ENCODE measurements at regions not wholly inside any gene's neighbourhood (a gene's known extent, or its start where the extent isn't known, plus 50 kb on each side); places are given as distances from the start of the nearest gene placed in this dataset.
"Not testable (repeated sequence)": the region's sequence is repeated elsewhere in the genome, so short reads cannot be mapped to it uniquely, and the experiment has no call there.

DNA sequence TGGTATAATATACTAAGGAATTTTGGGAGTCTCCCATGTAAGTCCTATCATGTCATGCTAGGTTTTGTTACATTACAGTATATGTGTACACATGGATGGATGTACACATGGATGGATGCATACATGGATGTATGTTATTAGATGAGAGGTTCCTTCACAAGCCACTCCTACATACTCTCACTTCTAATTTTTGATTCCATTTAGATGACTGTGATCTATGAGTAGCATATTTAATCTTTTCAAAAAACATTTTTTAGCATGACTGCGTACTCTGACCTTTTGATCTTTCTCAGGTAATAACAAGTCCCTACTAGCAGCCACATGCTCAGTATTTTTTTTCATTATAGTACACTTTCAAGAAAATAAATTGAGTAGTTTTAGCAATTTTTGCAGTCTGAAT lies 441.8 kb downstream of the SLITRK1 start:
- H3K9me3 ChIP-seq = no peaks in the 10 kb centered on the region
- H3K4me3 ChIP-seq = no peak overlapping the region
- DNase-seq = no peak
- no peak overlapping the region for H3K27ac ChIP-seq
- ATAC-seq = no peak
- H3K27me3 ChIP-seq (ENCODE audit: insufficient read depth in 3 of 3, low read length in 2 of 3) = no peaks in the 10 kb centered on the region
- TF ChIP-seq, protein P1, sequence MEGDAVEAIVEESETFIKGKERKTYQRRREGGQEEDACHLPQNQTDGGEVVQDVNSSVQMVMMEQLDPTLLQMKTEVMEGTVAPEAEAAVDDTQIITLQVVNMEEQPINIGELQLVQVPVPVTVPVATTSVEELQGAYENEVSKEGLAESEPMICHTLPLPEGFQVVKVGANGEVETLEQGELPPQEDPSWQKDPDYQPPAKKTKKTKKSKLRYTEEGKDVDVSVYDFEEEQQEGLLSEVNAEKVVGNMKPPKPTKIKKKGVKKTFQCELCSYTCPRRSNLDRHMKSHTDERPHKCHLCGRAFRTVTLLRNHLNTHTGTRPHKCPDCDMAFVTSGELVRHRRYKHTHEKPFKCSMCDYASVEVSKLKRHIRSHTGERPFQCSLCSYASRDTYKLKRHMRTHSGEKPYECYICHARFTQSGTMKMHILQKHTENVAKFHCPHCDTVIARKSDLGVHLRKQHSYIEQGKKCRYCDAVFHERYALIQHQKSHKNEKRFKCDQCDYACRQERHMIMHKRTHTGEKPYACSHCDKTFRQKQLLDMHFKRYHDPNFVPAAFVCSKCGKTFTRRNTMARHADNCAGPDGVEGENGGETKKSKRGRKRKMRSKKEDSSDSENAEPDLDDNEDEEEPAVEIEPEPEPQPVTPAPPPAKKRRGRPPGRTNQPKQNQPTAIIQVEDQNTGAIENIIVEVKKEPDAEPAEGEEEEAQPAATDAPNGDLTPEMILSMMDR (IDR thresholded peaks at IDR 0.05) = no peak
- intact Hi-C loops (cut with DNase I) = no loop called here
- no peaks in the 10 kb centered on the region for H3K4me1 ChIP-seq
- 87 to 94% (median 88%) methylated on average over 1 of the region's 1 CpG for WGBS, 3 donors
- H3K36me3 ChIP-seq (ENCODE audit: insufficient read depth in 1 of 2, low read depth in 1 of 2) = no peaks in the 10 kb centered on the region

DNA sequence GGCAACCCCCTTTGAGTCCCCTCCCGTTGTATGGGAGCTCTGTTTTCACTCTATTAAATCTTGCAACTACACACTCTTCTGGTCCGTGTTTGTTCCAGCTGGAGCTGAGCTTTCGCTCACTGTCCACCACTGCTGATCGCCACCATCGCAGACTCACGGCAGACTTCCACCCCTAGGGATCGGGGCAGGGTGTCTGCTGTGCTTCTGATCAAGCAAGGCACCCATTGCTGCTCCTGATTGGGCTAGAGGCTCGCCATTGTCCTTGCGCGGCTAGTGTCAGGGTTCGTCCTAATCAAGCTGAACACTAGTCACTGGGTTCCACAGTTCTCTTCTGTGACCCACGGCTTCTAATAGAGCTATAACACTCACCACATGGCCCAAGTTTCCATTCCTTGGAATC lies 442.8 kb downstream of the SLITRK1 start:
- H3K27me3 ChIP-seq (ENCODE audit: insufficient read depth in 3 of 3, low read length in 2 of 3); intact Hi-C loops (cut with DNase I); H3K27ac ChIP-seq; H3K36me3 ChIP-seq (ENCODE audit: insufficient read depth in 1 of 2, low read depth in 1 of 2); H3K9me3 ChIP-seq; H3K4me1 ChIP-seq; H3K4me3 ChIP-seq; DNase-seq; ATAC-seq: not testable (repeated sequence)
- 85 to 87% (median 86%) methylated on average over 12 of the region's 12 CpGs for WGBS, 3 donors

DNA sequence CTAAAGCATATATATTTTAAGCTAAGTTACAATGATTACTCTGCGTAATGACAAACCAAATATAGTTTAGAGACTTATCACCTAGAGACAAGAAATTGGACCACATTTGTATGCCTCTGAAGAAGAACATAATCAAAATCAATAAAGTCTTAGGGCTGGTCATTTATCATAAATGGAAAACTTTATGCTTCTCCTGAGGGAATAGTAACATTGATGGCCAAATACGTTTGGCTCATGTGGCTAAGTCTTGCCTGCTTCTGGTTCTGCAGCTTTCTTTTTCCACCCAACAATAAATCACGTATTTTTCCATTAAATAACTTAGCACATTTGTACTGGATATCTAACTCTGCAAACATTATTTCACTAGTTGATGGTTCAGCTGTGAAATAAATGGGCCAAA lies 458.4 kb downstream of the SLITRK1 start:
- Histone ChIP-seq H3K27me3 (ENCODE audit: insufficient read depth in 3 of 3, low read length in 2 of 3) (no peaks in the 10 kb centered on the region), H3K4me3 (no peak overlapping the region), H3K9me3 (peaks cover 3% of the 10 kb centered on the region), H3K36me3 (ENCODE audit: insufficient read depth in 1 of 2, low read depth in 1 of 2) (no peaks in the 10 kb centered on the region), H3K27ac (no peak overlapping the region), H3K4me1 (no peaks in the 10 kb centered on the region)
- whole genome bisulfite sequencing, 3 donors = 55 to 56% (median 56%) methylated on average over 3 of the region's 3 CpGs
- intact Hi-C loops (cut with DNase I) = no loop called here
- ATAC-seq = no peak
- DNase-seq = no peak
- TF ChIP-seq, protein P1 (IDR thresholded peaks at IDR 0.05) = no peak

DNA sequence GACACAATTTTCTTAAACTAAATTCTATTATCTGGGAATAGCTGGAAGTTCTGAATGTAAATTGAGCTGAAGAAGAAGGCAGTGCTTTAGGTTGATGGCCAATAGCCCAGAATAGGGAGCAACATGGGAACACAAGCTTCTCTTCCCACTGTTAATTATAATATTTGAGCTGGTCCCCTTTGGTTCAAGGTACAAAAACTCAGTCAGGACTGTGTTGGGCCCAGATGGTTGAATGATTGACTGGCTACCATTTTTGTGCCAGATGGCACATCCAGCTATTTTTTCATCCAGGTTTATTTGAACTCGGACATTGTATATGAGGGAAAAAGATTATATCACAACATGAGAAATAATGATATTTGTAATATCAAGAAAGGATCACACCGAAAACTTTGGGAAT lies 458.9 kb downstream of the SLITRK1 start:
- WGBS, 3 donors = 75 to 80% (median 76%) methylated on average over 2 of the region's 2 CpGs
- H3K36me3 ChIP-seq (ENCODE audit: insufficient read depth in 1 of 2, low read depth in 1 of 2) = no peaks in the 10 kb centered on the region
- no peaks in the 10 kb centered on the region for H3K27me3 ChIP-seq (ENCODE audit: insufficient read depth in 3 of 3, low read length in 2 of 3)
- TF ChIP-seq, protein P1 (IDR thresholded peaks at IDR 0.05) = no peak
- no peaks in the 10 kb centered on the region for H3K4me1 ChIP-seq
- intact Hi-C loops (cut with DNase I) = no loop called here
- no peak overlapping the region for H3K27ac ChIP-seq
- H3K9me3 ChIP-seq = peaks cover 3% of the 10 kb centered on the region
- DNase-seq (no peak), ATAC-seq (no peak)
- H3K4me3 ChIP-seq = no peak overlapping the region

DNA sequence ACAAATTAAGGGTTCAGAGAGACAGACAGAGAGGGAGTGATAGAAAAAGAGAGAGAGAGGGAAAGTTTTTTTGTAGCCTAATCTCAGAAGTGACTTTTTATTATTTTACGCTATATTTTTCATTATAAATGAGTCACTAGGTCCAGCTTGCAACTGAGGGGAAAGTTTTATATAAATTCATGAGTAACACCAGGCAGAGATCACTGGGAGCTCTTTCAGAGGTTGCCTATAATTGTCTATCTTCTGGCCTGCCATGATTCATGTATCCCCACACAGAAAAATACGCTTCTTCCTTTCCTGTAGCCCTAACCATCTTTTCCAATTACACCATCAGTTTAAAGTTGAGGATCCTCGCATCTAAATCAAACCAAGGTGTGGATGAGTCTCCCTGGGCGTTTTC lies 467.9 kb downstream of the SLITRK1 start:
- 64 to 78% (median 71%) methylated on average over 4 of the region's 4 CpGs for WGBS, 3 donors
- no peak overlapping the region for H3K4me3 ChIP-seq
- intact Hi-C loops (cut with DNase I) = no loop called here
- H3K4me1 ChIP-seq = no peaks in the 10 kb centered on the region
- ATAC-seq = no peak
- DNase-seq = no peak
- no peaks in the 10 kb centered on the region for H3K36me3 ChIP-seq (ENCODE audit: insufficient read depth in 1 of 2, low read depth in 1 of 2)
- TF ChIP-seq, protein P1 (IDR thresholded peaks at IDR 0.05) = no peak
- no peak overlapping the region for H3K27ac ChIP-seq
- no peaks in the 10 kb centered on the region for H3K27me3 ChIP-seq (ENCODE audit: insufficient read depth in 3 of 3, low read length in 2 of 3)
- H3K9me3 ChIP-seq = no peaks in the 10 kb centered on the region
